Testis (tissue), 2 donors: ENCODE measurements at regions not wholly inside any gene's neighbourhood (a gene's known extent, or its start where the extent isn't known, plus 50 kb on each side); places are given as distances from the start of the nearest gene placed in this dataset.

Experiments used
- DNase-seq: peaks from one replicate; pipeline ENCODE4 v3.0.0-alpha.2; 2019
- H3K27ac ChIP-seq, 2 donors: fragments of 200-600 bp; sonication (generic); one replicate each; pipeline ENCODE4 v1.5.1; 2019
- H3K27me3 ChIP-seq: fragments of 200-600 bp; sonication (generic); one replicate; pipeline ENCODE4 v1.5.1; 2019
- H3K36me3 ChIP-seq: fragments of 200-600 bp; sonication (generic); one replicate; pipeline ENCODE4 v1.5.1; 2017; ENCODE audit warnings: low read depth; ENCODE audit errors: missing control alignments
- H3K4me1 ChIP-seq: fragments of 200-600 bp; sonication (generic); one replicate; pipeline ENCODE4 v1.5.1; 2019
- H3K4me3 ChIP-seq, 2 donors: fragments of 200-600 bp; sonication (generic); one replicate each; pipeline ENCODE4 v1.5.1; 2017 to 2019
- H3K9me3 ChIP-seq: fragments of 200-600 bp; sonication (generic); one replicate; pipeline ENCODE4 v1.5.1; 2017
- POLR2A ChIP-seq: fragments of 450-650 bp; IDR thresholded peaks from one replicate; pipeline ENCODE4 v1.6.1; 2017; ENCODE audit warnings: antibody characterized with exemption, mild to moderate bottlenecking, moderate library complexity
- WGBS, 2 donors: methylation state at CpG; one replicate each; pipeline ENCODE4 v1.1.5; 2018; 5-methylcytosine and 5-hydroxymethylcytosine counted together
- intact Hi-C: fragments of 100-400 bp; cut with DNase I; formaldehyde crosslinking; loops from one replicate; pipeline ENCODE4 v1.15.1; 2023; ENCODE audit warnings: low total_unique reads
- TF ChIP-seq, protein P1 (sequence below), 3 experiments: fragments of 450-650 bp in 2 of 3; fragments of 200-600 bp in 1 of 3; sonication (generic) in 1 of 3; IDR thresholded peaks; one replicate each; pipeline ENCODE4 v1.5.1; 2016 to 2019; ENCODE audit warnings: antibody characterized with exemption in 3 of 3, mild to moderate bottlenecking in 2 of 3, moderate library complexity in 1 of 3

DNA sequence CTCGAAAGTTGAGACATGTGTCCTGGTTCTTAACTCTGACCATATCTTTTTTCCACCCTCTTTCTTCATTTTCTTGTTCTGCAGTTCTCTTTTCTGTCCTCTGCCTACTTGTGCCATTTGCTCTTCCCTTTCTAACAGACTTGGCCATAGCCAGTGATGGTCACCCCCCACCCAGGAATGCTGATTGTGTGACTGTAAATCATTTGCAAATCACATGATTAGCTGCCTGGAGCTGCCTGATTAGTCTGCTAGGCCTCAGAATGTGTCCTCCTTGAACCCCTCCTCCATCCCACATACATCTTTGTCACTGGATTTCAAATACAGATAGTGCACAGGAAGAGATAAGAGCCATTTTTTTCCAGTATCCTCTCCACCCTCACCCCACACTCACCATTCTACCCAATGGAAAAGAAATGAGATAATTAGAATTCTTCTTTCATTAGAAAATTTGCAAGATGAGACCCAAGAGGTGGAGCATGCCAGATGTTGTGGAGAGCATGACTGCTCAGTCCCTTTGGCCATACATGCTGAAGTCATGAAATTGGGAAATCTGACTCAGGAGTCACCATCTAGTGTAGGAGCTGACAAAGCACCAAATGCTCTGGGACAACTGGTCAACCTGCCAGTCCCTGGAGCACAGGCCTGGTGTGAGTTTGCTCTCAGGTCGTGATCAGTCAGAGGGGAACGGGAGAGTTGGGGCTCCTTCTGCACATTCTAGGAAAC is 538.2 kb downstream of the CCDC171 start:
- Histone ChIP-seq H3K27me3 (no peaks in the 10 kb centered on the region), H3K9me3 (no peaks in the 10 kb centered on the region), H3K4me1 (peaks cover 13% of the 10 kb centered on the region), H3K4me3 (no peak overlapping the region), H3K27ac (no peak overlapping the region), H3K36me3 (no peaks in the 10 kb centered on the region)
- intact Hi-C loops: no loop called here
- DNase-seq: no peak
- TF ChIP-seq, protein P1, sequence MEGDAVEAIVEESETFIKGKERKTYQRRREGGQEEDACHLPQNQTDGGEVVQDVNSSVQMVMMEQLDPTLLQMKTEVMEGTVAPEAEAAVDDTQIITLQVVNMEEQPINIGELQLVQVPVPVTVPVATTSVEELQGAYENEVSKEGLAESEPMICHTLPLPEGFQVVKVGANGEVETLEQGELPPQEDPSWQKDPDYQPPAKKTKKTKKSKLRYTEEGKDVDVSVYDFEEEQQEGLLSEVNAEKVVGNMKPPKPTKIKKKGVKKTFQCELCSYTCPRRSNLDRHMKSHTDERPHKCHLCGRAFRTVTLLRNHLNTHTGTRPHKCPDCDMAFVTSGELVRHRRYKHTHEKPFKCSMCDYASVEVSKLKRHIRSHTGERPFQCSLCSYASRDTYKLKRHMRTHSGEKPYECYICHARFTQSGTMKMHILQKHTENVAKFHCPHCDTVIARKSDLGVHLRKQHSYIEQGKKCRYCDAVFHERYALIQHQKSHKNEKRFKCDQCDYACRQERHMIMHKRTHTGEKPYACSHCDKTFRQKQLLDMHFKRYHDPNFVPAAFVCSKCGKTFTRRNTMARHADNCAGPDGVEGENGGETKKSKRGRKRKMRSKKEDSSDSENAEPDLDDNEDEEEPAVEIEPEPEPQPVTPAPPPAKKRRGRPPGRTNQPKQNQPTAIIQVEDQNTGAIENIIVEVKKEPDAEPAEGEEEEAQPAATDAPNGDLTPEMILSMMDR (IDR thresholded peaks at IDR 0.05): no peak
- TF ChIP-seq POLR2A: no peak
- 97% methylated on average over 3 of the region's 3 CpGs for WGBS, 2 donors

DNA sequence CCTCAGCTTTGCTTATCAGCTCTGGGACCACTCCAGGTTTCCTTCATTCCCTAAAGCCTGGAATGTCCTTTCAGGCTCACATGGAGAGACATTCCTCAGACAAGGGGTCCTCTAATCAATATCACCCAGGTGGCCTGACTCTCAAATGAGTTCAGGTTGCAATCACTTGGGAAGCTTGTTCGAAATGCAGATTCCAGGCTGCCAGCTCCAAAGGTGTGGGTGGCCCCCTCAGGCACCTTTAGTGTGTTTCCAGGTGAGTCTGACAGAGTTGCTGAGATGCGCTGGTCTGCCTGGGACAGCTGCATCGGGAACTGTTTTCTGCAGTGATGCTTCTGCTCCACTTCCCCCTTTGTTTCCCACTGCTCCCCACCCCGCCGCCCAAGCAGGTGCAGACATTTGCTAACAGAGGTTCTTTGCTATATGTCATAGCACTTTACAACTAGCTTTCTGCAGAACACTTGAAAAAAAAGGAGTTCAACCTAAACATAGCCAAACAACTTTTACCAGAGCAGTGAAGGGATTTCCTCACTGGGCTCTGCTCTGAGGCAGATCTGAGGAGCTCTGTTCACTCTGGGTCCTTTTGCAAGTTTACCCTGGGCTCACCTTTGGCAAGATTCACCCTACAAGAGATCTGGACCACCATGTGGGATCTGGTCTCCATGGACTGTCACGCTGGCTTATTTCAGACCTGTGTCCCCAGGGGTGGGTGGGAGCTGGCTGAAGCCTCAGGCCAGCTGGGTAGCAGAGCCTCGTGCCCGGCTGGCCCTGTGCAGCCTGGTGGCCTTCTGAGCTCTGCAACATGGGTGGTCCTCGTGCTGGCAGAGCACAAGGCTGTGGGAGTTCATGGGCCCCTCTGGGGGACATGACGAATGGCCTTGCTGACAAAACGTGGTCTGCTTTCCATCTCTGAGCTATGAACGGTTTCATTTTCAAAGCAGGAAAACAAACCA is 539.6 kb downstream of the CCDC171 start:
- Histone ChIP-seq H3K27ac (peak overlapping the region in 1 of 2 donors; percentile 51), H3K36me3 (no peaks in the 10 kb centered on the region), H3K4me1 (peaks cover 13% of the 10 kb centered on the region), H3K9me3 (no peaks in the 10 kb centered on the region), H3K27me3 (no peaks in the 10 kb centered on the region), H3K4me3 (no peak overlapping the region)
- WGBS, 2 donors: 42 to 66% methylated on average over 9 to 12 of the region's 12 CpGs
- intact Hi-C loops: no loop called here
- TF ChIP-seq, protein P1 (IDR thresholded peaks at IDR 0.05): no peak
- no peak for TF ChIP-seq POLR2A
- DNase-seq: peak; percentile 49

DNA sequence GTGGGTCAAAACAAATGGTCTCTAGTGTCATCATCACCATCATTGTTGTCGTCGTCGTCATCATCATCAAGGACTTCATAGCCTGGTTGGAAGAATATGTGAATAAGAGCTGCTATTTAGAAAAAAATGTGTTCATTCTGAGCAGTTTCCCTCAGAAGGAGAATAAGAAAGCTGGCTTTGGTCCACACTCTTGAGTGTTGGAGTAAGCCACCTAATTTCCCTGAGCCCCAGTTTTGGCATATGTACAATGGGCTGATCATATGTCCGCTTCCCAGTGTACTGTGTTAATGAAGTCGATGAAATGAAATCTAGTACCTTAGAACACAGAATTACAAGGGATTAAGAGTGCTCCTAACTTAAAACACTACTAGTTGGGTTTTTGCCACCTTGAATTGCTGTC is 545.5 kb downstream of the CCDC171 start:
- WGBS, 2 donors: 94 to 95% methylated on average over 5 of the region's 5 CpGs
- Histone ChIP-seq H3K4me3 (no peak overlapping the region), H3K4me1 (peaks cover 20% of the 10 kb centered on the region), H3K36me3 (no peaks in the 10 kb centered on the region), H3K27ac (no peak overlapping the region), H3K9me3 (no peaks in the 10 kb centered on the region), H3K27me3 (no peaks in the 10 kb centered on the region)
- DNase-seq: no peak
- TF ChIP-seq, protein P1 (IDR thresholded peaks at IDR 0.05): no peak
- TF ChIP-seq POLR2A: no peak
- intact Hi-C loops: no loop called here

DNA sequence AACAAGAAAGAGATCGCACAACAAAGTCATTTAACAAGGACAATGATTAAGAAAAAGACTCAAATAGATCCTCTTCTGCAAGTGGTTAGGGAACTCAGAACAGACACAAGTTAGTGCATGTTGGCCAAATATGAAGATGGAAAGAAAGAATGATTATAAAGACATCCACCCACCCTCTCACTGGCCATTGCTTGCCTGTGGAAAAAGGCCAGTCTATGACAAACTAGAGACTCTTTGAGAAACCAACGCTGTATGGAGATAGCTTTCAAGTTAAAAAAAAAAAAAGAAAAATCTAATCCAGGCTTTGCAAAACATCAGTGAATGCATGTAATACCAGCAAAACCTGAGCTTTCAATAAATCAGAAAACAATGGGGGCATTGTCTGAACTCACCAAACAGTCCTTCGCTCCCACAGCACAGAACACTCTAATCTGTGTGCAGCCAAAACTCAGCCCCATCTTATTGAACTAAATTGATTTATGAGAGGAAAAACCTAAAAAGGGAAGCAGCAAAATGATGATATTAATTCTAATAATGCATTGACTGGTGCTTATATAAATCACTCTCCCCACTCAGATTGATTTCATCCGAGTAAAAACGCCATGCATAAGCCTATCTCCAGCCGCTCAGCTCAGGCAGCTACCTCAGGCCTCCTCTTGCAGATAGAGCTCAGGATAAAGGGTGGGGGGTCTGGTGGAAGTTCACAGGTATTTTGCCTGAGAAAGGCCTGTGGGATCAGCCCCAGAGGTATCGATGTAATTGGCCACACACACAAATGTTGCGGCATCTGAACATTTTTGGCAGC is 547.1 kb downstream of the CCDC171 start:
- no peaks in the 10 kb centered on the region for H3K9me3 ChIP-seq
- DNase-seq: no peak
- H3K27ac ChIP-seq: peak overlapping the region in 1 of 2 donors; percentile 65
- no peaks in the 10 kb centered on the region for H3K27me3 ChIP-seq
- intact Hi-C loops: no loop called here
- peaks cover 25% of the 10 kb centered on the region for H3K4me1 ChIP-seq
- TF ChIP-seq, protein P1 (IDR thresholded peaks at IDR 0.05): no peak
- no peak for TF ChIP-seq POLR2A
- H3K36me3 ChIP-seq: no peaks in the 10 kb centered on the region
- no peak overlapping the region for H3K4me3 ChIP-seq
- 65 to 74% methylated on average over 8 of the region's 8 CpGs for WGBS, 2 donors
